Epithelial cell of esophagus (primary cell): ENCODE measurements at regions not wholly inside any gene's neighbourhood (a gene's known extent, or its start where the extent isn't known, plus 50 kb on each side); places are given as distances from the start of the nearest gene placed in this dataset.

Experiments used
- DNase-seq: peaks from one replicate; pipeline ENCODE4 v3.0.0; 2010; ENCODE audit warnings: low read depth
- H3K4me3 ChIP-seq: 2 replicates; pipeline ENCODE4 v1.5.1; 2011; ENCODE audit warnings: mild to moderate bottlenecking, low read length, control low read depth
- TF ChIP-seq, protein P1 (sequence below): IDR thresholded peaks from 2 replicates; pipeline ENCODE4 v1.5.1; 2011; ENCODE audit warnings: low read depth, mild to moderate bottlenecking, low read length, control low read depth, inconsistent platforms; ENCODE audit not compliant: insufficient read depth; ENCODE audit errors: missing control alignments

DNA sequence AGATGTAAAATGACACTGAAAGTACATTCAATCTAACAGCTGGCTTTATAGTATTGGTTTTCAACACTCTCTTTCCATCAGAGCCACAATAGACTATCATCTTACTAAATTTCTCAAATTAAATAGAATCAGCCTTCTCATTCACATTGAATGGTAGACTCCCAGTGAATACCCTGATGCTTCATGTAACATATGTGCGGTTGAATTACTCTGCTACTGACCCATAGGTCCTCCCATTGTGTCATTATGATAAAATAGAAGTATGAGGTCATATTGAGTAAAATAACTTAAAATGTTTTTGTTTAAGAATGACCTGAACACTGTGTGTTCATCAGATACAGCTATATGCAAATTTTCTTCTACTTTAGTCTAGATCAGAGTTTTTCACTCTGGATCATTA lies 75.9 kb upstream of the ADAMTSL1 start:
- no peak overlapping the region for H3K4me3 ChIP-seq
- TF ChIP-seq, protein P1, sequence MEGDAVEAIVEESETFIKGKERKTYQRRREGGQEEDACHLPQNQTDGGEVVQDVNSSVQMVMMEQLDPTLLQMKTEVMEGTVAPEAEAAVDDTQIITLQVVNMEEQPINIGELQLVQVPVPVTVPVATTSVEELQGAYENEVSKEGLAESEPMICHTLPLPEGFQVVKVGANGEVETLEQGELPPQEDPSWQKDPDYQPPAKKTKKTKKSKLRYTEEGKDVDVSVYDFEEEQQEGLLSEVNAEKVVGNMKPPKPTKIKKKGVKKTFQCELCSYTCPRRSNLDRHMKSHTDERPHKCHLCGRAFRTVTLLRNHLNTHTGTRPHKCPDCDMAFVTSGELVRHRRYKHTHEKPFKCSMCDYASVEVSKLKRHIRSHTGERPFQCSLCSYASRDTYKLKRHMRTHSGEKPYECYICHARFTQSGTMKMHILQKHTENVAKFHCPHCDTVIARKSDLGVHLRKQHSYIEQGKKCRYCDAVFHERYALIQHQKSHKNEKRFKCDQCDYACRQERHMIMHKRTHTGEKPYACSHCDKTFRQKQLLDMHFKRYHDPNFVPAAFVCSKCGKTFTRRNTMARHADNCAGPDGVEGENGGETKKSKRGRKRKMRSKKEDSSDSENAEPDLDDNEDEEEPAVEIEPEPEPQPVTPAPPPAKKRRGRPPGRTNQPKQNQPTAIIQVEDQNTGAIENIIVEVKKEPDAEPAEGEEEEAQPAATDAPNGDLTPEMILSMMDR: no peak
- DNase-seq: no peak

DNA sequence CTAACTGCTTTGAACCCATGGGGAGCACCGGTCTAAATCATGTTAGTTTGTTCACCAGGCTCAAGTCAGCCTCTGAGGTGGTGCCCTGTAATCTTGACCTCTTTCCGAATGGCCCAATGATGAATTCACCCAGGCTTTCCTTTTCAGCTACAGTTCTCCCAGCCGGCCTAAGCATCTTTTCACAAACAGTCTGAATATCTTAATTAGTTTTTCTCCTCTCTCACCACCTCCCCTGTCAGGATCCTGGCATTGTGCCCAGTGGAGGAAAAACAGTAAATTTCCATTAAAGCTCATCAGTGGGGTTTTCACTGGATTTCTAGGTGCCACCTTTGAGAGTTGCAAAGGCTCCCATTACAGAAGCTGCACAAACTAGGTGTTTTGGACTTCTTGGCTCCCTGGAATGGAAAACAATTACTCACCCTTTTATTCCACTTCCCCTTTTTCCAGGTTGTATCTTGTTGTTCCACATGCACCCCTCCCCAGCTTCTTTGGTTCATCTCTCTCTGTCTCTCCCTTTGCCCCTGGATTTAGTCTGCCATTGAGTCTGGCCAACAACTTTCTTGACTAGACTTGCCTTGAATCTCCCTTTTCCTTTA lies 69.4 kb upstream of the ADAMTSL1 start:
- DNase-seq: no peak
- TF ChIP-seq, protein P1: no peak
- H3K4me3 ChIP-seq: no peak overlapping the region

DNA sequence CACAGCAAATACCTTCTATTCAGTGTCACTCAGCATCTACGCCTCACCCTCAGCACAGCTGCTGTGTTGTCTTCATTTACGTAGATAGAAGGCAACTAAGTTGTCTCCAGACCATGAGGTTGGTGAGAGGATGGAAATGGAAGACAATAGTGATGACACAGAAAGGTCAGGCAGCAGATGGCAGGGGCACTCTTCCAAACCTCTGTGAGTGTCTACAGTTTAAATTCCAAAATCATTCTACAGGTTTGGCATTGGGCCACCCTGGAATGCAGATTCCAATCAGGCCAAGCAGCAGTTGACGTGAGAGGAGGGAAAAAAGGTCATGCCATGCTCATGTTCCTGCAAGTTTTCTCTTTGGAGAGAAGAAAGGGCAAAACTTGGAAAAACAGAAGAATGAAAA lies 68.7 kb upstream of the ADAMTSL1 start:
- TF ChIP-seq, protein P1: no peak
- DNase-seq: peak; percentile 33
- no peak overlapping the region for H3K4me3 ChIP-seq

DNA sequence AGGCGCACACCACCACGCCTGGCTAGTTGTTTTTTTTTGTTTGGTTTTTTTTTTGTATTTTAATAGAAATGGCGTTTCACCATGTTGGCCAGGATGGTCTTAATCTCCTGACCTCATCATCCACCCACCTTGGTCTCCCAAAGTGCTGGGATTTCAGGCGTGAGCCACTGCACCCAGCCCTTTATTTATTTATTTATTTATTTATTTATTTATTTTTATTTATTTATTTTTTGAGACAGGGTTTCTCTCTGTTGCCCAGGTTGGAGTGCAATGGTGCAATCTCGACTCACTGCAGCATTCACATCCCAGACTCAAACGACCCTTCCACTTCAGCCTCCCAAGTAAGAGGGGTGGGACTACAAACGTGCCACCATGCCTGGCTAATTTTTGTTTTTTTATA lies 63.0 kb upstream of the ADAMTSL1 start:
- no peak for DNase-seq
- H3K4me3 ChIP-seq: no peak overlapping the region
- TF ChIP-seq, protein P1: no peak

DNA sequence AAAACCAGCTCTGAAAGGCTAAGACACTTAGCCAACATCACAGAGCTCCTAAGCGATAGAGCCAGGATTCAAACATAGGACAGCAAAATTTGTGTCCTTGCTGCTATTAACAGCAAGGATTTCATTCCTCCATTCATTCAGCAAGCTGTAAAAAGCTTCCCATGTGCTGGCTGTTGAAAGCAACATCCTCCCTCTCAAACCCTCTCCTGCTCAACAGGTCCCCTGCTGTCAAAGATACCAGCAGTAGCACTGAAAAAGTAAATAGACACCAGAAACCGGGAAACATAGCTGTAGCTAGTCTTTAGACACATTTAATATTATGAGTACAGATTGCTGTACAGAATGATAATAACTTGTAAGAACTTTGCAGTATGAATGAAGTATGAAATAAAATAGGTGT lies 52.6 kb upstream of the ADAMTSL1 start:
- no peak overlapping the region for H3K4me3 ChIP-seq
- DNase-seq: no peak
- TF ChIP-seq, protein P1: no peak

DNA sequence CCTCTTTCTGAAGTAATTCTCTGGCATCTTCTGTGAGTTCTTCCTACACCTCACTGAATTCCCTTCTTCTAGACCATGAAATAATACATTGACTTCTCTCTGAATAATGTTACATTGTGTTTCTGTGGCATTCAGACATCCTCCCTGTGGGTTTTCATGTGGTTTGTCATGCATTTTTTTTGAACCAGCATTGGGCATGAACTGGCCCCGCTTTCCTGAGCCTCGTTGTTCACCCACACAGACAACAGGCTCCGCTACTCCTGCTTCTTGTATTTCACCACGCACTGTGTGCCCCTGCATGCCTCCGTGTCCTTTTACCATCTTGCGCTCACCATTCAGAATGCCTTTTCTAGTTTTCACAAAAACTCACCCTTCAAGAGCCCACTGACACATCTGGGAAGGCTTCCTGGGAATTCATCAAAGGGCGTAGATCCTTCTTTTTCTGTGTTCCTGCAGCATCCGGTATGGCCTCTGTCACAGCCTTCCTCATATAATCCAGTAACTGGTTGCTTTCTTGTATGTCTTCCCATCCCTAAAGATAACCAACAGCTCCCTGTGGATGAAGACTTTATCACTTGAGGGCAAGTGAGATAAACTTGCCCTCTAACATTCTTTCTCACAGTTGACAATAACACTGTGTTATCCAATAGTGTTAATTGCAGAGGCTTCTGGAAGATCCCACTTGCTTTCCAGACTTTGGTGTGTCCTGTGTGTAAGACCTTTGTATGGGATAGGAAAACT lies 51.5 kb upstream of the ADAMTSL1 start:
- H3K4me3 ChIP-seq: no peak overlapping the region
- TF ChIP-seq, protein P1: no peak
- no peak for DNase-seq
